GM13976 (cell line): ENCODE measurements at regions not wholly inside any gene's neighbourhood (a gene's known extent, or its start where the extent isn't known, plus 50 kb on each side); places are given as distances from the start of the nearest gene placed in this dataset.

ENCODE experiments used
- DNase-seq: peaks from one replicate; pipeline ENCODE4 v3.0.0; 2012; ENCODE audit warnings: low spot score
- in situ Hi-C: fragments of 300-500 bp; cut with MboI; formaldehyde crosslinking; loops from one replicate; pipeline ENCODE4 v1.12.0; 2022; ENCODE audit warnings: low sequenced_read_pairs, mixed read lengths, inconsistent platforms; ENCODE audit not compliant: unreplicated experiment
- TF ChIP-seq, protein P1 (sequence below): IDR thresholded peaks from 2 replicates; pipeline ENCODE4 v1.5.1; 2012; ENCODE audit warnings: borderline replicate concordance, mild to moderate bottlenecking; ENCODE audit not compliant: insufficient read depth; ENCODE audit errors: extremely low read depth, missing control alignments, control extremely low read depth

GRCh38 chrX:104513162-104513561, 52.8 kb upstream of the IL1RAPL2 start:
- TF ChIP-seq, protein P1, sequence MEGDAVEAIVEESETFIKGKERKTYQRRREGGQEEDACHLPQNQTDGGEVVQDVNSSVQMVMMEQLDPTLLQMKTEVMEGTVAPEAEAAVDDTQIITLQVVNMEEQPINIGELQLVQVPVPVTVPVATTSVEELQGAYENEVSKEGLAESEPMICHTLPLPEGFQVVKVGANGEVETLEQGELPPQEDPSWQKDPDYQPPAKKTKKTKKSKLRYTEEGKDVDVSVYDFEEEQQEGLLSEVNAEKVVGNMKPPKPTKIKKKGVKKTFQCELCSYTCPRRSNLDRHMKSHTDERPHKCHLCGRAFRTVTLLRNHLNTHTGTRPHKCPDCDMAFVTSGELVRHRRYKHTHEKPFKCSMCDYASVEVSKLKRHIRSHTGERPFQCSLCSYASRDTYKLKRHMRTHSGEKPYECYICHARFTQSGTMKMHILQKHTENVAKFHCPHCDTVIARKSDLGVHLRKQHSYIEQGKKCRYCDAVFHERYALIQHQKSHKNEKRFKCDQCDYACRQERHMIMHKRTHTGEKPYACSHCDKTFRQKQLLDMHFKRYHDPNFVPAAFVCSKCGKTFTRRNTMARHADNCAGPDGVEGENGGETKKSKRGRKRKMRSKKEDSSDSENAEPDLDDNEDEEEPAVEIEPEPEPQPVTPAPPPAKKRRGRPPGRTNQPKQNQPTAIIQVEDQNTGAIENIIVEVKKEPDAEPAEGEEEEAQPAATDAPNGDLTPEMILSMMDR: no peak
- in situ Hi-C loops: no loop called here
- DNase-seq: no peak

GRCh38 chrX:104510801-104511200, 55.2 kb upstream of the IL1RAPL2 start:
- no peak for DNase-seq
- TF ChIP-seq, protein P1: no peak
- in situ Hi-C loops: no loop called here

GRCh38 chrX:104502460-104502859, 63.5 kb upstream of the IL1RAPL2 start:
- TF ChIP-seq, protein P1: no peak
- DNase-seq: no peak
- in situ Hi-C loops: no loop called here

DNA sequence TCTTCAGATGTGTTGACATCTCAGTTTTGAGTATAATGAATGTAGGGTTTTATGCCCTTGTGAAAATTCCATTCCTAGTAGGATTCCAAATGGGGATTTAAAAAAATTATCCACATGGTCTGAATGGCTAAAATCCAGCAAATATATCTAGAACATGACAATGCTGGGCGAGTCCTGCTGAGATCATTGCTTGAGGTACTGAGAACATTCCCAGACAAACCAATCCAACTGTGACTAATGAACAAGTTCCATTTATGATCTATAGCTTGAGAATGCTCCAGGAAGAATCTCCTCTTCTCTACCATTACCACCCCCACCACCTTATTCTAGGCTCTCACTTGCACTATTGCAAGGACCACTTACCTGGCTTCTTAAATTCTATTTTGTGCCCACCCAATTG, 77.2 kb upstream of the IL1RAPL2 start:
- no peak for DNase-seq
- in situ Hi-C loops: no loop called here
- TF ChIP-seq, protein P1: no peak

DNA sequence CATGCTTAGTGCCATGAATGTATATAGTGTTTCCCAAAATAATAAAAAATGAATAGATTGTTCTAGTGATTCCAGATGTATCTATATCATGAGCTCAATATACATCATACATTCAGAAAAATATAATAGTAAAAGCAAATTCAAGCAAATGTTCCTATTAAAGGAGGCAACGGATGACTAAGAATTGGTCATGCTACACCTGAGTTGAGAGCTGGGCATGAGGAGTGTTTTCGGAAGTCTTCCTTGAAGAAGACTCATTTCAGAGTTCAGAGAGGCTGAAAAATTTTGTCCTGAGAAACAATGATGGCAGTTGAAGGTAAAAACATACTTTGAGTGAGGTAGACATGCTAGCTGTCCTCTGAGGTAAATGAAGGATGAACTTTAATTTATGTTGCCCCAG, 79.3 kb upstream of the IL1RAPL2 start:
- TF ChIP-seq, protein P1: no peak
- in situ Hi-C loops: no loop called here
- DNase-seq: no peak

- in situ Hi-C loops: no loop called here
- TF ChIP-seq, protein P1: no peak
- no peak for DNase-seq
Measured at GRCh38 chrX:104482757-104483156, 83.2 kb upstream of the IL1RAPL2 start.

DNA sequence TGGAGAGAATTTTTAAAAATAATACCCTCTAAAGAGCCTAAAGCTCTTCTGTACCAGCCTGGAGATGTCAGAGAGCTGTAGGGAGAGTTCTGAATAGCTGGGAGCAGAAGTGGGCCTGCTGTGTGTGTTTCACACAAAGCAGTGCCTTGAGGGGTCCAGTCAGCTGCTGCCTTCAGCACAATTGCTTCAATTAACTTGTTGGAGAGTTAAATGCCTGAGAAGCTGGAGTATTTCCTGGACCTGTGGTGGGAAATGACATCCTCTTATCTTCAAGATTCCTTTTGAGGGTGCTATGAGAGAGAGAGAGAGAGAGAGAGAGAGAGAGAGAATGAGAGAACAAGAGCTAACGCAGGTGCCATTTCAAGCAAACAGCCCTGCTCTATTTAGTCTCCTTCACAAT, 96.2 kb upstream of the IL1RAPL2 start:
- TF ChIP-seq, protein P1: no peak
- in situ Hi-C loops: no loop called here
- no peak for DNase-seq
